ENCODE measurements at regions not wholly inside any gene's neighbourhood (a gene's known extent, or its start where the extent isn't known, plus 50 kb on each side); places are given as distances from the start of the nearest gene placed in this dataset.

DNA sequence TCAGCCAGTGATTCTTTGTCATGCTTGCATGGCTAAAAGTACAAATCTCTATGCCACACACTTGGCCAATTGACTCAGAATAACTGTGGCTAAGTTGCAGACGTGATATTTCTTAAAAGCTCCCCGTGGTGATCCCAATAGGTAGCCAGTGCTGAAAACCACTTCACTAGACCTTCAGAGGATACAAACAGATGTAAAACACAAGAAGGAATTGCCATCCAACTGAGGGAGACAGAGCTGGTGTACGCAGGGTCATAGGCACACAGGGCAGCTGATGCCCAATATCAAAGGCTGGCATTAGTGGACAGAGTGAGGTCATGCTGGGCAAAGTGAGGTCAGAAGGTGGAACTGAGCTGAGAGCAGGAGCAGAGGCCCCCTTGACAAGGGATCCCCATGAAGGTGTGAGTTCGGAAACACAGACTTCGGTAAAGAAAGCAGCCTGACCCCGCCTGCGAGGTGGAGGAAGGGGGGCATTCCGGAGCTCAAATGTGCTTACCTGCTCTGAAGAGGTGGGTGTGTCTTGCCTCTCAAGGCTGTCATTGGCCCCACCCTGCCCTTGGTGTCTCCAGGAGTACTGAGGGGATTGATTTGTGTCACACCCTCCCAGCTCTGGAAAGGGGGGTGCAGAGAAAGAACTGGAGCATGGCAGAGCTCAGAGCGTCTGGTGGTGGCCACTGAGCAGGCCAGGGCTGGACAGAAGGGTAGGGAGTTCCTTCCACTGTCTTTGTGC, 344.9 kb upstream of the B3GAT1 start:
- Histone ChIP-seq H3K36me3 (ENCODE audit: insufficient read depth, low read length) (no peaks in the 10 kb centered on the region), H3K9me3 (ENCODE audit: low read length) (no peaks in the 10 kb centered on the region), H4K20me1 (ENCODE audit: insufficient read depth, low read length) (no peaks in the 10 kb centered on the region), H2AFZ (ENCODE audit: low read length) (no peak overlapping the region), H3K27ac (ENCODE audit: low read depth, low read length, poor library complexity, severe bottlenecking) (no peak overlapping the region), H3K79me2 (ENCODE audit: insufficient read depth, low read length) (no peaks in the 10 kb centered on the region), H3K9ac (ENCODE audit: low read length) (no peak overlapping the region), H3K4me1 (ENCODE audit: insufficient read depth, low read length, severe bottlenecking) (no peaks in the 10 kb centered on the region), H3K9me2 (ENCODE audit: low read depth, low read length) (no peaks in the 10 kb centered on the region), H3K4me3 (ENCODE audit: low read depth, low read length, poor library complexity, severe bottlenecking) (no peak overlapping the region), H3K4me2 (ENCODE audit: low read length) (no peak overlapping the region), H3K27me3 (ENCODE audit: insufficient read depth, low read length) (no peaks in the 10 kb centered on the region), H3F3A (ENCODE audit: insufficient read depth, low read length) (no peaks in the 10 kb centered on the region)
- no peak for TF ChIP-seq EZH2 (IDR thresholded peaks at IDR 0.05; ENCODE audit: borderline replicate concordance, low read length)
- TF ChIP-seq, protein P1, sequence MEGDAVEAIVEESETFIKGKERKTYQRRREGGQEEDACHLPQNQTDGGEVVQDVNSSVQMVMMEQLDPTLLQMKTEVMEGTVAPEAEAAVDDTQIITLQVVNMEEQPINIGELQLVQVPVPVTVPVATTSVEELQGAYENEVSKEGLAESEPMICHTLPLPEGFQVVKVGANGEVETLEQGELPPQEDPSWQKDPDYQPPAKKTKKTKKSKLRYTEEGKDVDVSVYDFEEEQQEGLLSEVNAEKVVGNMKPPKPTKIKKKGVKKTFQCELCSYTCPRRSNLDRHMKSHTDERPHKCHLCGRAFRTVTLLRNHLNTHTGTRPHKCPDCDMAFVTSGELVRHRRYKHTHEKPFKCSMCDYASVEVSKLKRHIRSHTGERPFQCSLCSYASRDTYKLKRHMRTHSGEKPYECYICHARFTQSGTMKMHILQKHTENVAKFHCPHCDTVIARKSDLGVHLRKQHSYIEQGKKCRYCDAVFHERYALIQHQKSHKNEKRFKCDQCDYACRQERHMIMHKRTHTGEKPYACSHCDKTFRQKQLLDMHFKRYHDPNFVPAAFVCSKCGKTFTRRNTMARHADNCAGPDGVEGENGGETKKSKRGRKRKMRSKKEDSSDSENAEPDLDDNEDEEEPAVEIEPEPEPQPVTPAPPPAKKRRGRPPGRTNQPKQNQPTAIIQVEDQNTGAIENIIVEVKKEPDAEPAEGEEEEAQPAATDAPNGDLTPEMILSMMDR (IDR thresholded peaks at IDR 0.05; ENCODE audit: low read length) = no peak

DNA sequence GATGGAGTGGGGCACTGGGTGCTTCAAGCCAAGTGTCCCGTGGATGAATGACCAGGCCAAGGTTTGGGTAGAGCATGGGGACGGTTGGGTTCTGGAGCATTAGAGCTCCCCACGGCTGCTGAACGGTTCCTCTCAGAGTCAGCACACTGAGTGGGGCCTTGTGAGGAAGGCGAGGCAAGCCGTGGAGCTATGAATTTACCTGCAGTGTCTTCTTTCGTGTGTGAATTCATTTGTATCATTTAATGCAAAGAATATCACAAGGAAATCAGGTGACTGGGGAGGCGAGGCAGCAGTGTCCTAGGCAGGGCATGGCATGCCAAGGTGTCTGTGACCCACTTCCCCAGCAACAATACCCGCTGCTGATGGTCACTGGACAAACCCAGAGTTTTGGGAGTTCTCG, 343.5 kb upstream of the B3GAT1 start:
- Histone ChIP-seq H3K9me3 (ENCODE audit: low read length) (no peaks in the 10 kb centered on the region), H3K79me2 (ENCODE audit: insufficient read depth, low read length) (no peaks in the 10 kb centered on the region), H3K27ac (ENCODE audit: low read depth, low read length, poor library complexity, severe bottlenecking) (no peak overlapping the region), H3F3A (ENCODE audit: insufficient read depth, low read length) (no peaks in the 10 kb centered on the region), H3K4me2 (ENCODE audit: low read length) (no peak overlapping the region), H3K27me3 (ENCODE audit: insufficient read depth, low read length) (no peaks in the 10 kb centered on the region), H3K9me2 (ENCODE audit: low read depth, low read length) (no peaks in the 10 kb centered on the region), H3K4me1 (ENCODE audit: insufficient read depth, low read length, severe bottlenecking) (no peaks in the 10 kb centered on the region), H3K9ac (ENCODE audit: low read length) (no peak overlapping the region), H2AFZ (ENCODE audit: low read length) (no peak overlapping the region), H4K20me1 (ENCODE audit: insufficient read depth, low read length) (no peaks in the 10 kb centered on the region), H3K4me3 (ENCODE audit: low read depth, low read length, poor library complexity, severe bottlenecking) (no peak overlapping the region), H3K36me3 (ENCODE audit: insufficient read depth, low read length) (no peaks in the 10 kb centered on the region)
- TF ChIP-seq, protein P1 (IDR thresholded peaks at IDR 0.05; ENCODE audit: low read length) = no peak
- TF ChIP-seq EZH2 (IDR thresholded peaks at IDR 0.05; ENCODE audit: borderline replicate concordance, low read length) = no peak

DNA sequence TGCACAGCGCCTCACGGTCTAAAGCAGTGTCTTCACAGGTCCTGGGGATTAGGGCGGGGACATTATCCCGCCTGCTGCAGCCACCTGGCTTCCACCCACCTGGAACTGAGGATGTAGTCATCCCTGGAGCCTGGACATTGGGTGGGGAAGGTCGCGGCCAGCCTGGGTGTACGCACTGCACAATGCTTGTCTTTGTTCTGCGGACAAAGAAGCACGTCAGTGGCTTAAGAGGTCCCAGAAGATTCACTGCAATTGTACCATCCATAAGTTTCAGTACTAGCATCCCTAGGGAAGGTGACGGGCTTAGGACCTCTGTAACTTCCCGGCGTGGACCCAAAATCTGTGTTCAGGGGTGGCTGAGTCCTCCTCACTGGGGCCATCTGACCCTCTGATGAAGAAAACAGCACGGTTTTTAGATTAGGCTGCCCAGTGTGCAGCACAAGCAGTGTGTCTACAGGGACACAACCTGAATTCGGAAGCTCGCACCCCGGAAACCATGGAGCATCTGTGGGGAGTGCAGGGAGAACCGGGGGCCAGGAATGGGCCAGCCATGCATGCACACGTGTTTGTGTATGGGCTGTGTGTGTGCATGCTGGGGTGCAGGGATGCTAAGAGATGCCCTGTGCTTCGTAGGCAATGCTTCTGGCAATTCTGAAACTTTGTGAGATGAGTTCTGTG, 342.6 kb upstream of the B3GAT1 start:
- H2AFZ ChIP-seq (ENCODE audit: low read length) = no peak overlapping the region
- no peaks in the 10 kb centered on the region for H3K9me2 ChIP-seq (ENCODE audit: low read depth, low read length)
- no peak overlapping the region for H3K9ac ChIP-seq (ENCODE audit: low read length)
- H4K20me1 ChIP-seq (ENCODE audit: insufficient read depth, low read length) = no peaks in the 10 kb centered on the region
- TF ChIP-seq, protein P1 (IDR thresholded peaks at IDR 0.05; ENCODE audit: low read length) = no peak
- no peak for TF ChIP-seq EZH2 (IDR thresholded peaks at IDR 0.05; ENCODE audit: borderline replicate concordance, low read length)
- H3K79me2 ChIP-seq (ENCODE audit: insufficient read depth, low read length) = no peaks in the 10 kb centered on the region
- no peaks in the 10 kb centered on the region for H3K9me3 ChIP-seq (ENCODE audit: low read length)
- no peak overlapping the region for H3K4me3 ChIP-seq (ENCODE audit: low read depth, low read length, poor library complexity, severe bottlenecking)
- no peaks in the 10 kb centered on the region for H3K27me3 ChIP-seq (ENCODE audit: insufficient read depth, low read length)
- H3K4me2 ChIP-seq (ENCODE audit: low read length) = no peak overlapping the region
- no peak overlapping the region for H3K27ac ChIP-seq (ENCODE audit: low read depth, low read length, poor library complexity, severe bottlenecking)
- H3F3A ChIP-seq (ENCODE audit: insufficient read depth, low read length) = no peaks in the 10 kb centered on the region
- no peaks in the 10 kb centered on the region for H3K36me3 ChIP-seq (ENCODE audit: insufficient read depth, low read length)
- no peaks in the 10 kb centered on the region for H3K4me1 ChIP-seq (ENCODE audit: insufficient read depth, low read length, severe bottlenecking)

Measured in OCI-LY1 (cell line).